DOHH2 (cell line): ENCODE measurements at regions not wholly inside any gene's neighbourhood (a gene's known extent, or its start where the extent isn't known, plus 50 kb on each side); places are given as distances from the start of the nearest gene placed in this dataset.

ENCODE experiments used
- CTCF ChIP-seq: fragments of 200-600 bp; sonication (generic); IDR thresholded peaks from one replicate; pipeline ENCODE4 v1.5.1; 2014; ENCODE audit warnings: antibody characterized with exemption, mild to moderate bottlenecking, low read depth, low read length; ENCODE audit not compliant: poor library complexity, severe bottlenecking
- EZH2phosphoT487 ChIP-seq: fragments of 200-600 bp; sonication (generic); IDR thresholded peaks from 2 replicates; pipeline ENCODE4 v1.6.1; 2017; ENCODE audit warnings: borderline replicate concordance, mild to moderate bottlenecking, antibody characterized with exemption, low read length, moderate library complexity, mixed read lengths

GRCh38 chr5:20536341-20536740 lies 548.3 kb upstream of the CDH18 start:
- no peak for TF ChIP-seq CTCF
- TF ChIP-seq EZH2phosphoT487: no peak
